IMR-90 (cell line): ENCODE measurements at regions not wholly inside any gene's neighbourhood (a gene's known extent, or its start where the extent isn't known, plus 50 kb on each side); places are given as distances from the start of the nearest gene placed in this dataset.

Experiments
- ATAC-seq: fragments of 200-7000 bp; cut with Tn5 transposase; 2 replicates; pipeline ENCODE4 v1.9.1; 2020; ENCODE audit warnings: low read depth, mild to moderate bottlenecking, moderate library complexity
- BruUV-seq: library from RNA; stranded (reverse); fragments of 400-500 nt; replicated peaks from 2 replicates; lab custom pipeline; 2021; lab: Mats Ljungman, UMichigan
- CTCF ChIA-PET: fragments of 300-600 bp; formaldehyde crosslinking; extraction: SDS; loops from one replicate; lab custom pipeline; 2021; ENCODE audit warnings: antibody characterized with exemption; lab: Yijun Ruan, JAX
- POLR2A ChIA-PET: fragments of 300-600 bp; sonication (Branson Sonifier 250); formaldehyde crosslinking; loops from one replicate; lab custom pipeline; 2022; ENCODE audit warnings: antibody characterized with exemption; ENCODE audit not compliant: unreplicated experiment; lab: Charles Lee
- DNase-seq: peaks from one replicate; pipeline ENCODE4 v3.0.0; 2013
- H2AFZ ChIP-seq: replicated peaks from 2 replicates; pipeline ENCODE3; 2013; ENCODE audit warnings: low read length, mild to moderate bottlenecking; ENCODE audit not compliant: poor library complexity
- H2AK5ac ChIP-seq: 2 replicates; pipeline ENCODE4 v1.6.1; 2013; ENCODE audit warnings: low read depth, low read length, inconsistent platforms
- H2AK9ac ChIP-seq: replicated peaks from 2 replicates; pipeline ENCODE3; 2013; ENCODE audit warnings: mild to moderate bottlenecking, low read depth, low read length, moderate library complexity; ENCODE audit not compliant: poor library complexity
- H2BK120ac ChIP-seq: 2 replicates; pipeline ENCODE4 v1.6.1; 2013; ENCODE audit warnings: low read depth, low read length, inconsistent platforms
- H2BK15ac ChIP-seq: 3 replicates; pipeline ENCODE4 v1.6.1; 2013; ENCODE audit warnings: low read depth, low read length, inconsistent platforms
- H2BK20ac ChIP-seq: 2 replicates; pipeline ENCODE4 v1.6.1; 2013; ENCODE audit warnings: low read depth, mild to moderate bottlenecking, inconsistent platforms, low read length, moderate library complexity
- H2BK5ac ChIP-seq: 2 replicates; pipeline ENCODE4 v1.6.1; 2013; ENCODE audit warnings: mild to moderate bottlenecking, low read depth, low read length, inconsistent platforms; ENCODE audit not compliant: poor library complexity, severe bottlenecking
- H3K14ac ChIP-seq: replicated peaks from 2 replicates; pipeline ENCODE4 v1.6.1; 2013; ENCODE audit warnings: low read depth, low read length, inconsistent platforms
- H3K18ac ChIP-seq: 2 replicates; pipeline ENCODE4 v1.6.1; 2013; ENCODE audit warnings: low read depth, low read length, control low read depth
- H3K23ac ChIP-seq: 2 replicates; pipeline ENCODE4 v1.6.1; 2013; ENCODE audit warnings: low read depth, low read length, inconsistent platforms
- H3K27ac ChIP-seq: 2 replicates; pipeline ENCODE4 v1.5.1; 2013; ENCODE audit warnings: mild to moderate bottlenecking, control low read depth, low read length; ENCODE audit not compliant: insufficient read depth
- H3K27me3 ChIP-seq: 2 replicates; pipeline ENCODE4 v1.6.1; 2013; ENCODE audit warnings: low read length; ENCODE audit not compliant: control insufficient read depth, insufficient read depth
- H3K36me3 ChIP-seq: 2 replicates; pipeline ENCODE4 v1.6.1; 2013; ENCODE audit warnings: low read length, mixed read lengths; ENCODE audit not compliant: control insufficient read depth, insufficient read depth
- H3K4ac ChIP-seq: 2 replicates; pipeline ENCODE4 v1.6.1; 2013; ENCODE audit warnings: low read depth, low read length, inconsistent platforms
- H3K4me1 ChIP-seq: 2 replicates; pipeline ENCODE4 v1.6.1; 2013; ENCODE audit warnings: low read length, mixed read lengths; ENCODE audit not compliant: control insufficient read depth, insufficient read depth
- H3K4me2 ChIP-seq: 2 replicates; pipeline ENCODE4 v1.6.1; 2013; ENCODE audit warnings: low read depth, mild to moderate bottlenecking, control low read depth, low read length, moderate library complexity
- H3K4me3 ChIP-seq: 2 replicates; pipeline ENCODE4 v1.5.1; 2013; ENCODE audit warnings: low read depth, mild to moderate bottlenecking, control low read depth, low read length, moderate library complexity; ENCODE audit not compliant: insufficient read depth
- H3K56ac ChIP-seq: 2 replicates; pipeline ENCODE4 v1.6.1; 2013; ENCODE audit warnings: low read length, inconsistent platforms; ENCODE audit not compliant: insufficient read depth; ENCODE audit errors: extremely low read depth
- H3K79me1 ChIP-seq, 2 experiments: 2 replicates each; pipeline ENCODE4 v1.6.1; 2013; ENCODE audit warnings: low read length in 2 of 2, inconsistent platforms in 1 of 2, low read depth in 1 of 2
- H3K9ac ChIP-seq: 2 replicates; pipeline ENCODE4 v1.6.1; 2013; ENCODE audit warnings: low read depth, low read length, control low read depth
- H3K9me1 ChIP-seq: 2 replicates; pipeline ENCODE4 v1.6.1; 2013; ENCODE audit warnings: low read length, inconsistent platforms; ENCODE audit not compliant: insufficient read depth
- H3K9me3 ChIP-seq: 2 replicates; pipeline ENCODE4 v1.6.1; 2013; ENCODE audit warnings: low read length; ENCODE audit not compliant: control insufficient read depth, insufficient read depth
- H4K20me1 ChIP-seq: 2 replicates; pipeline ENCODE4 v1.6.1; 2013; ENCODE audit warnings: low read length, inconsistent platforms; ENCODE audit not compliant: insufficient read depth
- H4K5ac ChIP-seq: 2 replicates; pipeline ENCODE4 v1.6.1; 2013; ENCODE audit warnings: mild to moderate bottlenecking, low read depth, low read length, control low read depth
- H4K8ac ChIP-seq, 2 experiments: 2 replicates each; pipeline ENCODE4 v1.6.1; 2013; ENCODE audit warnings: low read depth in 2 of 2, low read length in 2 of 2, control low read depth in 1 of 2, inconsistent platforms in 1 of 2
- H4K91ac ChIP-seq: 2 replicates; pipeline ENCODE4 v1.6.1; 2013; ENCODE audit warnings: low read depth, low read length, inconsistent platforms; ENCODE audit not compliant: insufficient read depth
- CEBPB ChIP-seq: IDR thresholded peaks from 2 replicates; pipeline ENCODE4 v1.6.1; 2012; ENCODE audit warnings: low read depth, low read length, improper control_type of control experiment
- CHD1 ChIP-seq: IDR thresholded peaks from 2 replicates; pipeline ENCODE4 v1.6.1; 2012; ENCODE audit warnings: low read depth, low read length, improper control_type of control experiment
- FOS ChIP-seq: fragments of 150-350 bp; IDR thresholded peaks from 2 replicates; pipeline ENCODE4 v1.6.1; 2016; ENCODE audit warnings: low read depth, low read length
- MAFK ChIP-seq: IDR thresholded peaks from 2 replicates; pipeline ENCODE4 v1.6.1; 2012; ENCODE audit warnings: low read depth, low read length, improper control_type of control experiment
- MAZ ChIP-seq: IDR thresholded peaks from 2 replicates; pipeline ENCODE4 v1.6.1; 2012; ENCODE audit warnings: low read depth, mild to moderate bottlenecking, low read length, improper control_type of control experiment, moderate library complexity, borderline replicate concordance
- MXI1 ChIP-seq: IDR thresholded peaks from 2 replicates; pipeline ENCODE4 v1.6.1; 2012; ENCODE audit warnings: low read depth, mild to moderate bottlenecking, low read length, moderate library complexity, borderline replicate concordance
- NFE2L2 ChIP-seq: fragments of 150-350 bp; IDR thresholded peaks from 2 replicates; pipeline ENCODE4 v1.6.1; 2016; ENCODE audit warnings: low read depth, mild to moderate bottlenecking, low read length
- POLR2A ChIP-seq: IDR thresholded peaks from 2 replicates; pipeline ENCODE4 v1.6.1; 2012; ENCODE audit warnings: mild to moderate bottlenecking, low read depth, low read length
- RAD21 ChIP-seq: IDR thresholded peaks from 2 replicates; pipeline ENCODE4 v1.6.1; 2012; ENCODE audit warnings: low read length, improper control_type of control experiment
- RCOR1 ChIP-seq: IDR thresholded peaks from 2 replicates; pipeline ENCODE4 v1.6.1; 2012; ENCODE audit warnings: mild to moderate bottlenecking, low read length, improper control_type of control experiment; ENCODE audit not compliant: insufficient replicate concordance
- SMC3 ChIP-seq: fragments of 150-350 bp; IDR thresholded peaks from 2 replicates; pipeline ENCODE4 v1.6.1; 2016; ENCODE audit warnings: low read depth, mild to moderate bottlenecking, antibody characterized with exemption, low read length, moderate library complexity
- WGBS, 2 experiments: methylation state at CpG; one replicate each; pipeline versions ENCODE4 v1.1.5 to v1.1.7; 2013; ENCODE audit warnings: missing lambda C conversion rate in 2 of 2; ENCODE audit not compliant: insufficient read length in 1 of 2; ENCODE audit errors: extremely low coverage in 2 of 2; 5-methylcytosine and 5-hydroxymethylcytosine counted together
- dilution Hi-C: fragments of 300-500 bp; cut with HindIII; formaldehyde crosslinking; loops from one replicate; pipeline ENCODE4 v1.14.3; 2018; ENCODE audit warnings: low sequenced_read_pairs; ENCODE audit not compliant: unreplicated experiment
- in situ Hi-C: fragments of 300-500 bp; cut with MboI; formaldehyde crosslinking; loops from 3 replicates; pipeline ENCODE4 v1.14.3; 2019; ENCODE audit warnings: low sequenced_read_pairs, inconsistent platforms, mixed read lengths
- intact Hi-C: fragments of 100-400 bp; cut with micrococcal nuclease; formaldehyde crosslinking; loops from 2 replicates; pipeline ENCODE4 v1.10.0; 2022
- TF ChIP-seq, protein P1 (sequence below): fragments of 150-350 bp; IDR thresholded peaks from 2 replicates; pipeline ENCODE4 v1.6.1; 2017; ENCODE audit warnings: mild to moderate bottlenecking, antibody characterized with exemption, low read length, low read depth

DNA sequence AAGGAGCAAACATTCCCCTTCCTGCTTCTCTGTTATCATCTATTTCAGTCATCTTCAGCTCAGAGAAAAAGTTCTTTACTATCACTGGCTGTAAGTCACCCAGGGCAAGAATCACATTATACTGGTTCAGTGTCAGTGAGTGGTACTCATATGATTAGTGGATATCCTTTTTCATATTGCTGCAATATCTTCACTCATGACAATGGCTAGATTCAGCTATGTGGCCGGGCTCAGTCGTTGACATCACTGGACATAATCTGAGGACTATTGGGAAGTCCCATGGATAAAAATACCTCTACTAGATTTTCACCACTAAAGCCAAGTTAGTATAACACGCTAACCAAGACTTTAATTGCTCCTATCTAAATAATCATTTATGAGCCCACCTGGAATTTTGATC is 91.3 kb upstream of the UBE2E2 start:
- Histone ChIP-seq H3K23ac (no peak overlapping the region), H3K56ac (no peak overlapping the region), H3K9ac (no peak overlapping the region), H3K27ac (no peak overlapping the region), H2AFZ (no peak overlapping the region), H2BK5ac (no peak overlapping the region), H3K9me3 (no peaks in the 10 kb centered on the region), H2AK5ac (no peak overlapping the region), H3K27me3 (peaks cover 6% of the 10 kb centered on the region; the same call in 1 of the 2 replicates), H3K79me1 (no peaks in the 10 kb centered on the region), H3K36me3 (no peaks in the 10 kb centered on the region), H2AK9ac (no peak overlapping the region), H3K18ac (no peak overlapping the region), H3K14ac (no peak overlapping the region), H3K4me2 (no peak overlapping the region), H3K4ac (no peak overlapping the region), H4K8ac (no peak overlapping the region), H3K4me1 (no peaks in the 10 kb centered on the region), H4K91ac (no peak overlapping the region), H2BK15ac (no peak overlapping the region), H3K9me1 (no peaks in the 10 kb centered on the region), H4K20me1 (no peaks in the 10 kb centered on the region), H2BK20ac (no peak overlapping the region), H2BK120ac (no peak overlapping the region), H3K4me3 (no peak overlapping the region), H4K5ac (no peak overlapping the region)
- no peak for DNase-seq
- dilution Hi-C loops (no loop called here), in situ Hi-C loops (no loop called here), intact Hi-C loops (no loop called here)
- CTCF ChIA-PET: no interaction called here
- POLR2A ChIA-PET: no interaction called here
- BruUV-seq: no TSS peak
- TF ChIP-seq, protein P1, sequence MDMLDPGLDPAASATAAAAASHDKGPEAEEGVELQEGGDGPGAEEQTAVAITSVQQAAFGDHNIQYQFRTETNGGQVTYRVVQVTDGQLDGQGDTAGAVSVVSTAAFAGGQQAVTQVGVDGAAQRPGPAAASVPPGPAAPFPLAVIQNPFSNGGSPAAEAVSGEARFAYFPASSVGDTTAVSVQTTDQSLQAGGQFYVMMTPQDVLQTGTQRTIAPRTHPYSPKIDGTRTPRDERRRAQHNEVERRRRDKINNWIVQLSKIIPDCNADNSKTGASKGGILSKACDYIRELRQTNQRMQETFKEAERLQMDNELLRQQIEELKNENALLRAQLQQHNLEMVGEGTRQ: no peak
- TF ChIP-seq MAFK: no peak
- TF ChIP-seq POLR2A: no peak
- no peak for TF ChIP-seq CHD1
- TF ChIP-seq FOS: no peak
- TF ChIP-seq RAD21: no peak
- no peak for TF ChIP-seq CEBPB
- TF ChIP-seq MXI1: no peak
- no peak for TF ChIP-seq MAZ
- no peak for TF ChIP-seq SMC3
- no peak for TF ChIP-seq RCOR1
- no peak for TF ChIP-seq NFE2L2
- ATAC-seq: no peak
- WGBS, 2 experiments: no CpG with 5 or more reads among the region's 3 CpGs
